Activated CD4-positive, alpha-beta T cell treated with anti-CD3 and anti-CD28 coated beads, Interleukin-2, amount 50 U/mL, for 48 hours (primary cell): ENCODE measurements at regions not wholly inside any gene's neighbourhood (a gene's known extent, or its start where the extent isn't known, plus 50 kb on each side); places are given as distances from the start of the nearest gene placed in this dataset.
"Not testable (repeated sequence)": the region's sequence is repeated elsewhere in the genome, so short reads cannot be mapped to it uniquely, and the experiment has no call there.

Source experiments
- DNase-seq, 2 experiments: peaks; one replicate each; pipeline ENCODE4 v3.0.0-alpha.2; 2020

DNA sequence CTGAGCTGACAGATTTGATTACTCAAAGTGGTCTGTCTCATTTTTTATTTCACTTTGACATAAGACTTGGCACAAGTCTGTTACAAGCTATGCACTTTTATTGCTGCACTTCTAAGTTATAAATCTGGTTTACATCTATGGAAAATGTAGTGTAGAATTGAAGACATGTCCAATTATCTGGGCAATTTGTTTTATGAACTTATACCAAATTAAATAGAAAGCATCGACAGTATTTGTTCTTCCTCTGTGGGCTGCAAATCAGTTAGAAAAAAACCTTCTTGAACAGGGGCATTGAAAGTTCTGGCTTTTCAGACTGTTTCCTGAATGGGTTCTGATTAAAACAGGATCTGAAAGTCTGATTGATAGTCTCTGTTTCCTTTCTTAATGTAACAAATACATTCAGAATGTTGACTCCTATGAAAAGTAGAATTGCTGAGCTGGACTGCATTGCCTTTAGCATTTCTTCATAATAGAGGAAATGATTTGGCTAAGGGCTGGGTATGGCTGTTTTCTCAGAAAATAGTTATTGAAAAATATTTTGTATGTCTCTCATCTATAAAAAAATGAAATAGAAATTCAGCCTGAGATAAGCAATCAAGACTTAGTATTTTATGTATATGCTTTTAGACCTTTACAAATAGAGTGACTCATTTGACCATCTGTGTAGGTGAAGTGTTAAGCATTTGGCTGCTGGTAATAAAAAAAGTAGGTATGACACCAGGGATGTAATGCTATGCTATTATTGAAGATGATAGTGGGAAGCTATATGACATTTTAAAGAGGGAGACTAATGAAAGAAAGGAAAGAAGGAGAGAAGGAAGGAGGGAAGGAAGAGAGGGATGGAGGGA lies 210.9 kb upstream of the SPRY2 start:
- DNase-seq: no peak

- DNase-seq: no peak
These were observed 210.1 kb upstream of the SPRY2 start for GRCh38 chr13:80550971-80551441.

DNA sequence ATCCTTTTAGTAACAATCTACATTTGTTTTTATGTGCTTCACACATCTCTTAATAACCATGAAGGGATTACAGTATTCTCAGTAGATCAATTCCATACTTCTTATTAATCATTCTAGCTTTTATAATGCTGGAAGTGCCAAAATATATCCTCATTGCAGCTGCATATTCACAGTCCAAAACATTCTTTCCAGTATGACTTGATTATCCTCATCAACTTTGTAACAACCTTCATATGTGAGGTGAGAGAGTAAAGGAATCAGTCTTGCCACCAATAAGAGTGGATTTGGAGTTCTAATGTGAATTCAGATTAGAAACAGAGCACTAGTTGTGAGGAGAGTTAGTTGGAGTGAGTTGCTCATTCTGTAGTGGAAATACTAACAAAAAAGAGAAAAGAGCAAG lies 208.0 kb upstream of the SPRY2 start:
- DNase-seq: no peak

- DNase-seq: no peak
These were observed 207.2 kb upstream of the SPRY2 start for GRCh38 chr13:80547885-80548825.

GRCh38 chr13:80547341-80547740 lies 206.4 kb upstream of the SPRY2 start:
- DNase-seq: no peak

DNA sequence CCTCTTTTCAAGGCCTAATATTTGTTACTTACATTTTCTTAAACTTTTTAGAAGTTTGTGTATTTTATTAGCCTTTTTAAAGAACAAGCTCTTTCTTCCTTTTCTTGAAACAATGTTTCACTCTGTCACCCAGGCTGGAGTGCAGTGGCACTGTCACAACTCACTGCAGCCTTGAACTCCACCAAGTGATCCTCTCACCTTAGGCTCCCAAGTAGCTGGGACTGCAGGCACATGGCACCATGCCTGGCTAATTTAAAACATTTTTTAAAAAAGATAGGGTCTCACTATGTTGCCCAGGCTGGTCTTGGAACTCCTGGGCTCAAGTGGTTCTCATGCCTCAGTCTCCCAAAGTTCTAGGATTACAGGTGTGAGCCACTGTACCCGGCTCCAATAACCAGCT lies 192.2 kb upstream of the SPRY2 start:
- DNase-seq: no peak

DNA sequence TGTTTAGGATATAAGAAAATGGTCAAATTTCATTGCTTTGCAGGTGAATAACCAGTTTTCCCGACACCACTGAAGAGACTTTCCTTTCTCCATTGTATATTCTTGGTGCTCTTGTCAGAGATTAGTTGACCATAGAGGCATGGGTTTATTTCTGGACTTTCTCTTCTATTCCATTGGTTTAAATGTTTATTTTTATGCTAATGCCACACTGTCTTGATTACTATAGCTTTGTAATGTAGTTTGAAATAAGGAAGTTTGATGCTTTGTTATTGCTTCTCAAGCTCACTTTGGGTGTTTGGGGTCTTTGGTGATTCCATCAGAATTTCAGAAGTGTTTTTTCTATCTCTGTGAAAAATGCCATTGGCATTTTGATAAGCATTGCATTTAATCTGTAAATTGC lies 190.0 kb upstream of the SPRY2 start:
- DNase-seq: no peak

DNA sequence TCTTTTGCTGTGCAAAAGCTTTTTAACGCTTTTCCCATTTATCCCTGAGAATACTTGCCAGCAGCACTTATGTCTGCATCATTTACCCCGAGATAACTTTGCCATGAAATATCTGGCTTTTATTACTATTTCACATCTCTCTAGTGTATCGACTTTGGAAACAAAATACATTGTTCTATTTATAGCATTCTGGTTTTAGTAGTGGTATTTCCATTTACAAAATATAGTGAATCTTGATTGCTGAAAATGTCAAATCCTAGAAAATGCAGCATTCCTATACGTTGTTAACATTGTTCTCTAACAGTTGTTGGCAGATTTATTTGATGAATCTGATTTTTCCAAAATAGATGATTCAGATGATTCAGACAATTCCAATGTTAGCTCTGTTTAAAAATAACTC lies 189.3 kb upstream of the SPRY2 start:
- no peak for DNase-seq

GRCh38 chr13:80529734-80530133 lies 188.8 kb upstream of the SPRY2 start:
- no peak for DNase-seq

GRCh38 chr13:80528733-80529132 lies 187.8 kb upstream of the SPRY2 start:
- no peak for DNase-seq

DNA sequence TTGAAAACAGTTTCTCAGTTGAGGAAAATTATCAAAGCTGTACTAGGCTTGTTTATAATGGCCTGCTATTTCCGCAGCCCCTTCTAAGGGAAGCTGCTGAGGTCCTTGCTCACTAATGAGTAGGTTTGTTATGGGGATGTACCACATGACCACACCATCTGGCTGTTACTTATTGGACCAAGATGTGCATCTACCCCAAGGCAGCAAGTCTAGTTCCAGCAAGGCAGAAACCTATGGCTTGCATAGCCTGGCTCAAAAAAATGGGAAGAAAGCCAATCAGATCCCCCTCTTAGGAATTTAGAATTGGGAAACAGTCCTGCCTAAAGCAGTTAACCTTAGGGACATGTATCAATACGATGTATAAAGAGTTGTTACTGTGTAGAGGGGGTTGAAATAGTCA lies 186.5 kb upstream of the SPRY2 start:
- no peak for DNase-seq

DNA sequence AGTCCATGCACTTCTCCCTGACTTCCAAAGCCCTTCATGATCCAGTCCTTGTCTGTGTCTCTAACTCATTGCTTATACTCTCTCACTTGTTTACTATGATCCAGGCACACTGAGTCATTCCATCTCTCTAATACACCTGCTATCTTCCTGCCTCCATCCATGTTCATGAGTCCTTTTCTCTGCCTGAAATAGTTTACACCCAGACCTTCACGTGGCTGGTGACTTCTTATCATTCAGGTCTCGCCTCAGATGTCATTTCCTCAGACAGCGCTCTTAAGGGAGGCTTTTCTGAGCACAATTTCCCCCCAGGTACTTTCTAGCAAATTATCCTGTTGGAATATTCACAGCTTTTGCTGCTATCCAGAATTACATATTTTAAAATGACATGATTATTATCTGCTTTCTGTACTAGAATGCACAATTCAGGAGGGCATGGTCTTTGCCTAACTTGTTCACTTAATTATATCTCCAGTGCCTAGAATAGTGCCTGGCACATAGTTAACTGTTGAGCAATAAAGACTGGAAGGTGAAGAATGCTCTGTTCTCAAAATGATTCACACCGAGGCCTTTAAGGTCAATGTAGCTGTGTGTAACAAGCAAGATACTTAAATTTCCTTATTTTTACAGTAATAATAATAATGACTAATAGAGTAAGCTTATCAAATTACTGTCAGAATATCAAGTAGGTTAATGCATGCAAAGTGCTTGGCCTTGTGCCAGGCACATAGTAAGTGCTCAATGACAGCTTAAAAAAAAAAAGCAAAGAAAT lies 183.7 kb upstream of the SPRY2 start:
- DNase-seq: no peak

DNA sequence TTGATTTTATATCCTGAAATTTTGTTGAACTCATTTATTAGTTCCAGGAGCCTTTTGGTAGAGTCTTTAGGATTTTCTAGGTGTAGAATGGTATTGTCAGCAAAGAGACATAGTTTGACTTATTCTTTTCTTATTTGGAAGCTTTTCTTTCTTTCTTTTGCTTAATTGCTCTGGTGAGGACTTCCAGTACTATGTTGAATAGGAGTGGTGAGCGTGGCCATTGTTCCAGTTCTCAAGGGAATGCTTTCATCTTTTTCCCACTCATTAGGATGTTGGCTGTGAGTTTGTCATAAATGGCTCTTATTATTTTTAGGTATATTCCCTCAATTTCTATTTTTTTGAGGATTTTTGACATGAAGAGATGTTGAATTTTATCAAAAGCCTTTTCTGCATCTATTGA lies 182.2 kb upstream of the SPRY2 start:
- DNase-seq: no peak

DNA sequence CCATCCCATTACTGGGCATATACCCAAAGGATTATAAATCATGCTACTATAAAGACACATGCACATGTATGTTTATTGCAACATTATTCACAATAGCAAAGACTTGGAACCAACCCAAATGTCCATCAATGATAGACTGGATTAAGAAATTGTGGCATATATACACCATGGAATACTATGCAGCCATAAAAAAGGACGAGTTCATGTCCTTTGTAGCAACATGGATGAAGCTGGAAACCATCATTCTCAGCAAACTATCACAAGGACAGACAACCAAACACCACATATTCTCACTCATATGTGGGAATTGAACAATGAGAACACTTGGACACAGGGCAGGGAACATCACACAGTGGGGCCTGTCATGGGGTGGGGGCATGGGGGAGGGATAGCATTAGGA lies 181.5 kb upstream of the SPRY2 start:
- not testable (repeated sequence) for DNase-seq

- no peak for DNase-seq
These were observed 176.0 kb upstream of the SPRY2 start for GRCh38 chr13:80516818-80517348.

DNA sequence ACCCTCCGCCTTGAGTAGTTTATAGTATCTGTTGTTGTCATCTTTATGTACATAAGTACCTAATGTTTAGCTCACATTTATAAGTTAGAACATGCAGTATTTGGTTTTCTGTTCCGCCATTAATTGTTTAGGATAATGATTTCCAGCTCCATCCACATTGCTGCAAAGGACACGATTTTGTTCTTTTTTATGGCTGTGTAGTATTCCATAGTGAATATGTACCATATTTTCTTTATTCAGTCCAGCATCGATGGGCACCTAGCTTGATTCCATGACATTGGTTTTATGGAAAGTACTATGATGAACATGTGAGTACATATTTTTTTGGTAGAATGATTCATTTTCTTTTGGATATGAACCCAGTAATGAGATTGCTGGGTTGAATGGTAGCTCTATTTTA lies 174.4 kb upstream of the SPRY2 start:
- DNase-seq: no peak

DNA sequence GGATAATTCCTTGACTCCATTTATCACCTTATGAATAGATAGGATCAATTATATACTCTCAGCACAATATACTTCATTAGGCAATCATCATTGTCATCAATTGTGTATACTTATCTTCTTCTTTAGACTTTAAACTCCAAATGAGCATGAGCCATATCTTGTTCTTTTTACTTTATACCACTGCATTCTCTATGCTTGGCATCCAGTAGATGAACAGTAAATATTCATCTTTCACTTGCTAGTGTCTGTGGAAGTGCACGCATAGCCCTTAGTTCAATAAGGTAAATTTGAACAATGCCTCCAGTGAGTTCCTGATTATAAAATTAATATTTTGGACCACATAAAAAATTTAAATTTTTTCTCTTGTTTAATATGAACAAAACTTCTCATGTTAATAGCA lies 172.3 kb upstream of the SPRY2 start:
- DNase-seq: no peak

DNA sequence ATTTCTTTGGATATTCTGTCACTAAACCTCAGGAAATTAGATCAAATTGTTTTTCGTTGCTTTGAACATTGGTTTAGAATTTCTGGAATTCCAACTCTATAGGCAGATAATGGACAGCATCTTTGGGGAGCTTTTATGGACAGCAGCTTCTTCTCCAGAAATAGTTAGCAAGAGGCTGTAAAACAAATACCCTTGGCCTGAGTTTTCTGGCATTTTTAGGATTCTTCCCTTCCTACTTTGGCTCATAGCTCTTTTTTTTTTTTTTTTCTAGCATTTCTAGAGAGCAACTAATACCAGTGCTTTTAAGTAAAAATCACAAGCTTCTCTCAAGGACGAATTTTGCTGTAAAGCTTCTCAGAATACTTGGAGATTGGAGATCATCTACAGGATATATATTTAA lies 169.8 kb upstream of the SPRY2 start:
- DNase-seq: no peak

DNA sequence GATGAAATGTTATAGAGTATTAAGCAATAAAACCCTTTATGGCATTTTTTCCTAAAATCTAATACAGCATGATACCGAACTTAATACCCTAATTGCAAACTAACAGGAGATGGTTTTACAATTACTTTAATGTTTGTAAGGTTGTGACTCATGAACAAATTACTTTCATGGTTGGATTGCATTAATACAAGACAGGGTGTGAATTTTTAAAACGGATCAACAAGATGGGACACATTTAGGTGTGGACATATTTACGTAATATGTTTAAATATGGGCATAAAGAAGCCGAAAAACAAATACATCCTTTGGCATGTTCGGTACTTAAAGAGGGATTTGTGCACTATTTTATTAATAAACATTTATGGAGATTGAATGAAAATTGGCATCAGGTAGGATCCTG lies 168.3 kb upstream of the SPRY2 start:
- DNase-seq: no peak

DNA sequence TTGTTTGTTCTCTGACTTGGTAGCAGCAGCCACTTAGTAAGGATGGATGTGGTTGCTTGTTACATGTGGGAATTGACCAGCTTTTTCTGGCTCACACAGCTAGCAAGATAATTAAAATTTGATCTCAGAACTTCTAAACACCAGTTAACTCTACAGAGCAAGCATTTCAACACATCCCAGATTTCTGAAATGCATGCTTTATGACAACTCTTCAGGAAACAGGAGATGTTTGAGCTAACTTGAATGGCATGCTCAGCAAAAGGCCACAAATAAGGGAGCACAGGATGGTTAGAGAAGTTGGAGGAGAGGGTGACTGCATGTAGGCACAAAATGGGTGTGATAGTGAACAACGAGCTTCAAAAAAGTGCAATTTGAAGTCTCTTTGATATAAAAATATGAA lies 167.1 kb upstream of the SPRY2 start:
- no peak for DNase-seq

GRCh38 chr13:80504453-80504852 lies 163.5 kb upstream of the SPRY2 start:
- no peak for DNase-seq

DNA sequence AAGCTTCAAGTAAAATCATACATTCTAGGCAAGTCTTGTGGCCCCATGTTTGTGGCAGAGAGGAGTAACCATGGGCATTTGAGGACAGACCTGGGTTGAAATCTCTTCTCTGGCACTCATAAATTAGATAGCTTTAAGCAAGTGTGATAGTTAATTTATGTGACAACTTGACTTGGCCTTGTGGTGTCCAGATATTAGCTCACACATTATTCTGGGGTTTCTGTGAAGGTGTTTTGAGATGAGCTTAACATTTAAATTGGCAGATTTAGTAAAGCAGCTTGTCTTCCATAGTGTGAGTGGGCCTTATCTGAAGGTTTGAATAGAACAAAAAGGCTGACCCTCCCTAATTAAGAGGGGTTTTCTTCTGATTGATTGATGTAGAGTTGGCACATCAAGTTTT lies 161.4 kb upstream of the SPRY2 start:
- no peak for DNase-seq

DNA sequence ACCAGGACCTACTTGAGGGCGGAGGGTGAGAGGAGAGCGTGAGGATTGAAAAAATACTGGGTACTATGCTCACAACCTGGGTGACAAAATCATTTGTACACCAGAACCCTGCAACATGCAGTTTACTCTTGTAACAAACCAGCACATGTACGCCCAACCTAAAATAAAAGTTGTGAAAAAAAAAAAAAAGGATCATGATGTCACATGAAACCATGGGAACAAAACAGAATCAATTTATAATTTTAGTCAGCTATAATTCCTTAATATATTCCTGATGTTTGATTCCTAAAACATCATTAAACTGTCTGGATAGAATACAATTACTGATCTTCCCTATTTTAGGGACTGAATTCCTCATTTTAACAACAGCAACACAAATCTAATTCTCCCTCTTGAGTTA lies 160.6 kb upstream of the SPRY2 start:
- DNase-seq: no peak
